H1 (cell line): ENCODE measurements at regions not wholly inside any gene's neighbourhood (a gene's known extent, or its start where the extent isn't known, plus 50 kb on each side); places are given as distances from the start of the nearest gene placed in this dataset.

Source experiments
- CEBPB ChIP-seq: IDR thresholded peaks from 2 replicates; pipeline ENCODE4 v1.6.1; 2012; ENCODE audit warnings: low read depth, low read length
- EP300 ChIP-seq, 2 experiments: IDR thresholded peaks; 1 replicate in 1 of 2; 2 replicates in 1 of 2; pipeline ENCODE4 v1.6.1; 2011 to 2012; ENCODE audit warnings: low read depth in 2 of 2, low read length in 2 of 2, mild to moderate bottlenecking in 2 of 2, borderline replicate concordance in 1 of 2, inconsistent platforms in 1 of 2, moderate library complexity in 1 of 2
- GTF2F1 ChIP-seq: IDR thresholded peaks from 2 replicates; pipeline ENCODE4 v1.6.1; 2012; ENCODE audit warnings: low read depth, low read length, improper control_type of control experiment, borderline replicate concordance
- HDAC2 ChIP-seq, 2 experiments: fragments of 300-600 bp in 1 of 2; sonication (generic) in 1 of 2; IDR thresholded peaks; 2 replicates each; pipeline ENCODE4 v1.6.1; 2011 to 2012; ENCODE audit warnings: low read depth in 2 of 2, low read length in 2 of 2, mild to moderate bottlenecking in 2 of 2, moderate library complexity in 2 of 2, borderline replicate concordance in 1 of 2, inconsistent platforms in 1 of 2
- JUND ChIP-seq: IDR thresholded peaks from 2 replicates; pipeline ENCODE4 v1.6.1; 2011; ENCODE audit warnings: mild to moderate bottlenecking, improper control_type of control experiment, low read length
- TAF1 ChIP-seq: IDR thresholded peaks from 2 replicates; pipeline ENCODE4 v1.6.1; 2011; ENCODE audit warnings: mild to moderate bottlenecking, low read depth, low read length
- TF ChIP-seq, protein P1 (sequence below), 3 experiments: IDR thresholded peaks; 1 replicate in 2 of 3; 2 replicates in 1 of 3; pipeline versions ENCODE4 v1.5.1 to v1.6.1; 2011; ENCODE audit warnings: low read length in 3 of 3, mild to moderate bottlenecking in 3 of 3, inconsistent platforms in 2 of 3, low read depth in 1 of 3, moderate library complexity in 1 of 3; ENCODE audit not compliant: insufficient read depth in 1 of 3; ENCODE audit errors: control extremely low read depth in 1 of 3

GRCh38 chr12:87368259-87368658, 660.9 kb downstream of the C12orf50 start:
- no peak for TF ChIP-seq JUND
- no peak for TF ChIP-seq EP300 (IDR thresholded peaks at IDR 0.05; ENCODE audit: borderline replicate concordance in 1 of 2, low read depth in 2 of 2, low read length in 2 of 2)
- TF ChIP-seq, protein P1, sequence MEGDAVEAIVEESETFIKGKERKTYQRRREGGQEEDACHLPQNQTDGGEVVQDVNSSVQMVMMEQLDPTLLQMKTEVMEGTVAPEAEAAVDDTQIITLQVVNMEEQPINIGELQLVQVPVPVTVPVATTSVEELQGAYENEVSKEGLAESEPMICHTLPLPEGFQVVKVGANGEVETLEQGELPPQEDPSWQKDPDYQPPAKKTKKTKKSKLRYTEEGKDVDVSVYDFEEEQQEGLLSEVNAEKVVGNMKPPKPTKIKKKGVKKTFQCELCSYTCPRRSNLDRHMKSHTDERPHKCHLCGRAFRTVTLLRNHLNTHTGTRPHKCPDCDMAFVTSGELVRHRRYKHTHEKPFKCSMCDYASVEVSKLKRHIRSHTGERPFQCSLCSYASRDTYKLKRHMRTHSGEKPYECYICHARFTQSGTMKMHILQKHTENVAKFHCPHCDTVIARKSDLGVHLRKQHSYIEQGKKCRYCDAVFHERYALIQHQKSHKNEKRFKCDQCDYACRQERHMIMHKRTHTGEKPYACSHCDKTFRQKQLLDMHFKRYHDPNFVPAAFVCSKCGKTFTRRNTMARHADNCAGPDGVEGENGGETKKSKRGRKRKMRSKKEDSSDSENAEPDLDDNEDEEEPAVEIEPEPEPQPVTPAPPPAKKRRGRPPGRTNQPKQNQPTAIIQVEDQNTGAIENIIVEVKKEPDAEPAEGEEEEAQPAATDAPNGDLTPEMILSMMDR (IDR thresholded peaks at IDR 0.05; ENCODE audit: control extremely low read depth in 1 of 3, insufficient read depth in 1 of 3, low read depth in 1 of 3, low read length in 3 of 3), result no peak
- no peak for TF ChIP-seq GTF2F1
- TF ChIP-seq TAF1, result no peak
- TF ChIP-seq HDAC2 (IDR thresholded peaks at IDR 0.05; ENCODE audit: borderline replicate concordance in 1 of 2, low read depth in 2 of 2, low read length in 2 of 2), result no peak
- no peak for TF ChIP-seq CEBPB
